ENCODE measurements at regions not wholly inside any gene's neighbourhood (a gene's known extent, or its start where the extent isn't known, plus 50 kb on each side); places are given as distances from the start of the nearest gene placed in this dataset.

- Mint-ChIP-seq H3K36me3 (peaks cover 10% of the 10 kb centered on the region), H3K27ac (no peak overlapping the region), H3K9me3 (peaks cover 10% of the 10 kb centered on the region), H3K4me1 (0 out of 2 replicates have a peak, but pooled peaks cover 3% of the 10 kb centered on the region), H3K4me3 (no peak overlapping the region), H3K27me3 (ENCODE audit: low read depth) (no peaks in the 10 kb centered on the region)
- DNase-seq (ENCODE audit: low spot score), result no peak
- ChIA-PET POLR2A (no interaction called here), CTCF (no interaction called here)
- ATAC-seq, result no peak
- TF ChIP-seq ZNF263 (CRISPR knock-in tag; IDR thresholded peaks at IDR 0.05; ENCODE audit: low read depth) (no peak), CDX4 (CRISPR knock-in tag; IDR thresholded peaks at IDR 0.05; ENCODE audit: borderline replicate concordance) (no peak)
Observed at GRCh38 chr13:63208826-63209225, 1793.2 kb upstream of the PCDH20 start.

- H3K9me3 Mint-ChIP-seq, result no peaks in the 10 kb centered on the region
- ChIA-PET CTCF (no interaction called here), POLR2A (no interaction called here)
- H3K27ac Mint-ChIP-seq, result no peak overlapping the region
- no peaks in the 10 kb centered on the region for H3K36me3 Mint-ChIP-seq
- no peak overlapping the region for H3K4me3 Mint-ChIP-seq
- no peak for DNase-seq (ENCODE audit: low spot score)
- 0 out of 2 replicates have a peak, but pooled peaks cover 3% of the 10 kb centered on the region for H3K4me1 Mint-ChIP-seq
- no peak for ATAC-seq
- H3K27me3 Mint-ChIP-seq (ENCODE audit: low read depth), result no peaks in the 10 kb centered on the region
- TF ChIP-seq HMGXB4 (CRISPR knock-in tag; IDR thresholded peaks at IDR 0.05), result no peak
- TF ChIP-seq MAX (CRISPR knock-in tag; IDR thresholded peaks at IDR 0.05), result no peak
- TF ChIP-seq JAZF1 (CRISPR knock-in tag; IDR thresholded peaks at IDR 0.05), result no peak
- TF ChIP-seq ZNF512 (CRISPR knock-in tag; IDR thresholded peaks at IDR 0.05; ENCODE audit: borderline replicate concordance), result no peak
- TF ChIP-seq SMAD3 (CRISPR knock-in tag; IDR thresholded peaks at IDR 0.05; ENCODE audit: borderline replicate concordance), result no peak
- TF ChIP-seq ELF4 (CRISPR knock-in tag; IDR thresholded peaks at IDR 0.05; ENCODE audit: low read depth), result no peak
Observed at GRCh38 chr13:63206461-63206860, 1790.8 kb upstream of the PCDH20 start.

GRCh38 chr13:63201493-63201892, 1785.8 kb upstream of the PCDH20 start:
- DNase-seq (ENCODE audit: low spot score) (no peak), ATAC-seq (no peak)
- Mint-ChIP-seq H3K36me3 (no peaks in the 10 kb centered on the region), H3K4me3 (no peak overlapping the region), H3K9me3 (no peaks in the 10 kb centered on the region), H3K4me1 (0 out of 2 replicates have a peak, but pooled peaks cover 3% of the 10 kb centered on the region), H3K27ac (no peak overlapping the region), H3K27me3 (ENCODE audit: low read depth) (no peaks in the 10 kb centered on the region)
- CTCF ChIA-PET, result no interaction called here
- TF ChIP-seq SMAD4 (CRISPR knock-in tag; IDR thresholded peaks at IDR 0.05) (no peak), HMGA2 (CRISPR knock-in tag; IDR thresholded peaks at IDR 0.05) (peak; percentile 96)
- POLR2A ChIA-PET, result no interaction called here

- no peak for ATAC-seq
- POLR2A ChIA-PET, result no interaction called here
- DNase-seq (ENCODE audit: low spot score), result no peak
- H3K27me3 Mint-ChIP-seq (ENCODE audit: low read depth), result no peaks in the 10 kb centered on the region
- no peaks in the 10 kb centered on the region for H3K4me1 Mint-ChIP-seq
- no peaks in the 10 kb centered on the region for H3K36me3 Mint-ChIP-seq
- H3K27ac Mint-ChIP-seq, result no peak overlapping the region
- no peaks in the 10 kb centered on the region for H3K9me3 Mint-ChIP-seq
- no peak overlapping the region for H3K4me3 Mint-ChIP-seq
- CTCF ChIA-PET, result no interaction called here
- TF ChIP-seq GTF2I (CRISPR knock-in tag; conservative IDR thresholded peaks at IDR 0.05), result no peak
- TF ChIP-seq JUN (CRISPR knock-in tag; IDR thresholded peaks at IDR 0.05), result no peak
- TF ChIP-seq TEAD4 (CRISPR knock-in tag; IDR thresholded peaks at IDR 0.05), result no peak
- no peak for TF ChIP-seq FOXK1 (CRISPR knock-in tag; IDR thresholded peaks at IDR 0.05)
- TF ChIP-seq GABPB1 (CRISPR knock-in tag; IDR thresholded peaks at IDR 0.05), result no peak
- no peak for TF ChIP-seq SMAD3 (CRISPR knock-in tag; IDR thresholded peaks at IDR 0.05; ENCODE audit: borderline replicate concordance)
- TF ChIP-seq HMGA2 (CRISPR knock-in tag; IDR thresholded peaks at IDR 0.05), result no peak
- no peak for TF ChIP-seq TEAD1 (CRISPR knock-in tag; IDR thresholded peaks at IDR 0.05)
- TF ChIP-seq USF1 (CRISPR knock-in tag; IDR thresholded peaks at IDR 0.05), result no peak
- TF ChIP-seq MYBL2 (CRISPR knock-in tag; IDR thresholded peaks at IDR 0.05), result no peak
- TF ChIP-seq ZBTB43 (CRISPR knock-in tag; IDR thresholded peaks at IDR 0.05), result no peak
- no peak for TF ChIP-seq ESRRA (CRISPR knock-in tag; IDR thresholded peaks at IDR 0.05; ENCODE audit: borderline replicate concordance)
- TF ChIP-seq ZNF138 (CRISPR knock-in tag; conservative IDR thresholded peaks at IDR 0.05), result no peak
Observed at GRCh38 chr13:63199508-63199907, 1783.9 kb upstream of the PCDH20 start.
